Activated T-helper 17 cell treated with anti-CD3 and anti-CD28 coated beads, Interleukin-2, amount 50 U/mL, for 72 hours (primary cell): ENCODE measurements at regions not wholly inside any gene's neighbourhood (a gene's known extent, or its start where the extent isn't known, plus 50 kb on each side); places are given as distances from the start of the nearest gene placed in this dataset.

Source experiments
- ATAC-seq: fragments of 150-1000 bp; cut with Tn5 transposase; replicated peaks from 2 replicates; pipeline ENCODE4 v1.10.0; 2021; ENCODE audit warnings: mild to moderate bottlenecking, moderate library complexity
- H3K27ac Mint-ChIP-seq: one replicate; pipeline ENCODE4 v1.8.0; 2022; ENCODE audit warnings: mixed read lengths
- H3K27me3 Mint-ChIP-seq: one replicate; pipeline ENCODE4 v1.8.0; 2022; ENCODE audit warnings: mixed read lengths
- H3K36me3 Mint-ChIP-seq: one replicate; pipeline ENCODE4 v1.8.0; 2022; ENCODE audit warnings: low read depth, mild to moderate bottlenecking, mixed read lengths
- H3K4me1 Mint-ChIP-seq: one replicate; pipeline ENCODE4 v1.8.0; 2022; ENCODE audit warnings: mixed read lengths
- H3K4me3 Mint-ChIP-seq: one replicate; pipeline ENCODE4 v1.8.0; 2022; ENCODE audit warnings: mild to moderate bottlenecking, mixed read lengths
- H3K9me3 Mint-ChIP-seq: one replicate; pipeline ENCODE4 v1.8.0; 2022; ENCODE audit warnings: mixed read lengths

- Mint-ChIP-seq H3K4me1 (no peaks in the 10 kb centered on the region), H3K27me3 (peaks cover 15% of the 10 kb centered on the region), H3K36me3 (no peaks in the 10 kb centered on the region), H3K9me3 (no peaks in the 10 kb centered on the region), H3K27ac (no peak overlapping the region), H3K4me3 (no peak overlapping the region)
- ATAC-seq: no peak
Observed at GRCh38 chr5:160970605-160971191, 118.7 kb upstream of the ATP10B start.

DNA sequence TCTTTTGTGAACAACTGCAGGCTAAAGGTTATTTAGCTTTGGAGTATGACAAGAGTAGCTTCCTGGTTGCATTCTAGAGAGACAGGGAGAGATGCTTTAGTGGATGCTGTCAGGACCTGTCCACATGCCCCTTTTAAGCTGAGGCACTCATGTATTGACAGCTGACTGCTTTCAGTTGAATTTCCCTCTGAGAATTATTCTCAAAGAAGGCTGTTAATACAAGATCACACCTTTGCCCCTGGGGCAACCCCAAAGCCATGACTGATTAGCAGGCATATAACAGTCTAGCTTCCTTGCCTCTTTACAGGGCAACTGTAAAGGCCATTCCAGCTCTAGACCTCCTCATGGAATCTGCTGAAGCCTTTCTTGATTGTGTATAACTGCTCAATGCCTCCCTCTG is 117.6 kb upstream of the ATP10B start:
- H3K36me3 Mint-ChIP-seq: no peaks in the 10 kb centered on the region
- H3K4me3 Mint-ChIP-seq: no peak overlapping the region
- H3K27ac Mint-ChIP-seq: no peak overlapping the region
- ATAC-seq: no peak
- H3K27me3 Mint-ChIP-seq: peaks cover 16% of the 10 kb centered on the region
- H3K4me1 Mint-ChIP-seq: no peaks in the 10 kb centered on the region
- H3K9me3 Mint-ChIP-seq: no peaks in the 10 kb centered on the region

- peaks cover 14% of the 10 kb centered on the region for H3K27me3 Mint-ChIP-seq
- H3K27ac Mint-ChIP-seq: no peak overlapping the region
- H3K9me3 Mint-ChIP-seq: no peaks in the 10 kb centered on the region
- ATAC-seq: no peak
- no peaks in the 10 kb centered on the region for H3K4me1 Mint-ChIP-seq
- H3K36me3 Mint-ChIP-seq: no peaks in the 10 kb centered on the region
- no peak overlapping the region for H3K4me3 Mint-ChIP-seq
Observed at GRCh38 chr5:160968480-160968879, 116.5 kb upstream of the ATP10B start.

DNA sequence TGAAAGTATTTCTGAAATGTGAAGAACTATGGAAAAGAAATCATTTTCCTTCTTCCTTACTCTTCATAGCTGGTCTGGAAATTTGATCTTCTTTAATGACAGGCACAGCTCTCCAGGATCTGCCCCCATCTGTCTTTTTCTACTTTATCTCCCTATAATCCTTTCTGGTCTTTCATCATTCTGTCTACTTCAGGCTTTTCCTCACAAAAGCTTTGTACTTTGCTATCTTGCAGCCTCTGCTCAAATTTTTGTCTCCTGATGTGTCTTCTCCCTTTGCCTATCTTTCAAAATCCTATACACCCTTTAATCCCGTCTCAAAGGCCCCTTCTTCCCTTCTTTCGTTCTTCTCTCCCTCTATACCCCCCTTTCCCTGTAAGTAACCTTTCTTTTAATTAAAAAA is 114.9 kb upstream of the ATP10B start:
- H3K27me3 Mint-ChIP-seq: peaks cover 11% of the 10 kb centered on the region
- no peak overlapping the region for H3K27ac Mint-ChIP-seq
- H3K4me3 Mint-ChIP-seq: no peak overlapping the region
- H3K36me3 Mint-ChIP-seq: no peaks in the 10 kb centered on the region
- no peaks in the 10 kb centered on the region for H3K4me1 Mint-ChIP-seq
- no peak for ATAC-seq
- no peaks in the 10 kb centered on the region for H3K9me3 Mint-ChIP-seq

DNA sequence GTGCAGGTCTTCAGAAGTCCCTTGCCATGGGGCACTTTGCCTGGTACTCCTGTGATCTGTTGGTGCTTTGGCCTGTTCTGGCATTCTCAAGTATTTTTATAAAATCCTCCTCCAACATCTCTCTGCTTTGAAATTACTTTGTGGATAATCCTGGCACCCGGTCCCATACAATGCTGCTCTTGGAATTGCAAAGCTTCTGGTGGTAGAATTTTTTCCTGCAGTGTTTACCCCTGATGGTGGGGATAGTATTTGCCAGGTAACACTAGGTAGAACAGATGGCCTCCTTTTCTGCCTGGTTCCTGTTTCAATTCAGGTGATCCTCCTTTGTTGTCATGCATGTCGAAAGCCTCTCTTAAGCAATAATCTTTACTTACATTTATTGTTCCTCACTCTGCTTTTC is 109.8 kb upstream of the ATP10B start:
- H3K9me3 Mint-ChIP-seq: no peaks in the 10 kb centered on the region
- H3K36me3 Mint-ChIP-seq: no peaks in the 10 kb centered on the region
- H3K27me3 Mint-ChIP-seq: peaks cover 6% of the 10 kb centered on the region

GRCh38 chr5:160961038-160961437 is 109.0 kb upstream of the ATP10B start:
- no peaks in the 10 kb centered on the region for H3K9me3 Mint-ChIP-seq
- H3K36me3 Mint-ChIP-seq: no peaks in the 10 kb centered on the region
- no peak overlapping the region for H3K4me3 Mint-ChIP-seq
- H3K4me1 Mint-ChIP-seq: no peaks in the 10 kb centered on the region
- peaks cover 6% of the 10 kb centered on the region for H3K27me3 Mint-ChIP-seq
- no peak overlapping the region for H3K27ac Mint-ChIP-seq
- ATAC-seq: no peak

More for the DNA sequence above, 109.8 kb upstream of the ATP10B start:
- H3K4me1 Mint-ChIP-seq: no peaks in the 10 kb centered on the region
- no peak overlapping the region for H3K27ac Mint-ChIP-seq
- no peak for ATAC-seq
- no peak overlapping the region for H3K4me3 Mint-ChIP-seq

DNA sequence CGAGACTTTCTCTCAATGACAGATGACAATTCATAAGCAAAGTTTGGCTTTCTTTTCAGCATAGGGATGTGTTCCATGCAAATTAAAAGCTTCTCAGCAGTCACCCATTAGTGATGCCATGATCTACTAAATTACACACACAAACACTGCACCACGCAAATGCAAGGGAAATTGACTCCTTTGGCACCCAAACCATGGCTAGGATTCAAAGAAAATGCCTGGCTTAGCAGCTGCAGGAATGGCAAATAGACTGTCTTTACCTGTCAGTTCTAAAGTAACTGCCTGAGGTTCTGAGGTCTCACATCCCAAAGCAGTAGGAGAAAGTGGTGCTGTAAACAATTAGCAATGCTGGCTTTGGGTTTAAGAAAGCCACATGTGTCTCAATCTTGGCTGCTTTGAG is 108.6 kb upstream of the ATP10B start:
- Mint-ChIP-seq H3K9me3 (no peaks in the 10 kb centered on the region), H3K27ac (no peak overlapping the region), H3K36me3 (no peaks in the 10 kb centered on the region), H3K4me3 (no peak overlapping the region), H3K27me3 (peaks cover 6% of the 10 kb centered on the region), H3K4me1 (no peaks in the 10 kb centered on the region)
- no peak for ATAC-seq

DNA sequence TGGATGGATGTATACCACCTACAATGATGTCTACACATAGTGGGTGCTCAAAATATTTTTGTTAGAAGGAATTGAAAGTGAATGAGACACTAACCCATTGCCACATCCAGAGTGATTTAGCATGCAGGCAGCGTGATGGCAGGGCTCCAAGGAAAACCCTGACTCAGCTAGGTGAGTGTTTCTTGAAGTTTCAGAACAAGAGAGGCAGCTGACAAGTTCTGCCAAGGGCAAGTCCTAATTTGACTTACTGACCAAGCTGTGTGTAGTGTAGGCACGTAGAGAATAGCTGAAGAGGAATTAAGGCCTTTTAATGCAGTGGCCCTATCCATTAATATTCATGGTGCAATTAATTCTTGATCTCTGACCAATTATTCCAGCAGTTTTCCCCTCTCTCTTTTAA is 107.8 kb upstream of the ATP10B start:
- peak; percentile 40 for ATAC-seq
- H3K4me1 Mint-ChIP-seq: no peaks in the 10 kb centered on the region
- no peak overlapping the region for H3K27ac Mint-ChIP-seq
- peaks cover 3% of the 10 kb centered on the region for H3K27me3 Mint-ChIP-seq
- no peaks in the 10 kb centered on the region for H3K36me3 Mint-ChIP-seq
- no peak overlapping the region for H3K4me3 Mint-ChIP-seq
- H3K9me3 Mint-ChIP-seq: no peaks in the 10 kb centered on the region

GRCh38 chr5:160957312-160957861 is 105.4 kb upstream of the ATP10B start:
- H3K27ac Mint-ChIP-seq: no peak overlapping the region
- H3K4me1 Mint-ChIP-seq: no peaks in the 10 kb centered on the region
- H3K36me3 Mint-ChIP-seq: no peaks in the 10 kb centered on the region
- no peaks in the 10 kb centered on the region for H3K27me3 Mint-ChIP-seq
- H3K4me3 Mint-ChIP-seq: no peak overlapping the region
- ATAC-seq: peak; percentile 38
- H3K9me3 Mint-ChIP-seq: no peaks in the 10 kb centered on the region

- no peak overlapping the region for H3K4me3 Mint-ChIP-seq
- no peak for ATAC-seq
- no peaks in the 10 kb centered on the region for H3K4me1 Mint-ChIP-seq
- no peak overlapping the region for H3K27ac Mint-ChIP-seq
- H3K36me3 Mint-ChIP-seq: no peaks in the 10 kb centered on the region
- no peaks in the 10 kb centered on the region for H3K9me3 Mint-ChIP-seq
- no peaks in the 10 kb centered on the region for H3K27me3 Mint-ChIP-seq
Observed at GRCh38 chr5:160956051-160956450, 104.0 kb upstream of the ATP10B start.

GRCh38 chr5:160950311-160950710 is 98.3 kb upstream of the ATP10B start:
- Mint-ChIP-seq H3K27ac (no peak overlapping the region), H3K27me3 (peaks cover 4% of the 10 kb centered on the region), H3K36me3 (no peaks in the 10 kb centered on the region), H3K9me3 (no peaks in the 10 kb centered on the region), H3K4me1 (no peaks in the 10 kb centered on the region), H3K4me3 (no peak overlapping the region)
- ATAC-seq: no peak

GRCh38 chr5:160940725-160941124 is 88.7 kb upstream of the ATP10B start:
- no peak for ATAC-seq
- Mint-ChIP-seq H3K27me3 (peaks cover 2% of the 10 kb centered on the region), H3K4me1 (no peaks in the 10 kb centered on the region), H3K9me3 (peaks cover 4% of the 10 kb centered on the region), H3K36me3 (no peaks in the 10 kb centered on the region), H3K27ac (no peak overlapping the region), H3K4me3 (no peak overlapping the region)

- no peaks in the 10 kb centered on the region for H3K27me3 Mint-ChIP-seq
Observed at GRCh38 chr5:160938532-160938931, 86.5 kb upstream of the ATP10B start.

GRCh38 chr5:160937570-160937969 is 85.6 kb upstream of the ATP10B start:
- Mint-ChIP-seq H3K27me3 (no peaks in the 10 kb centered on the region), H3K36me3 (no peaks in the 10 kb centered on the region), H3K4me1 (no peaks in the 10 kb centered on the region), H3K9me3 (peaks cover 4% of the 10 kb centered on the region), H3K27ac (no peak overlapping the region), H3K4me3 (no peak overlapping the region)
- no peak for ATAC-seq

More at GRCh38 chr5:160938532-160938931, 86.5 kb upstream of the ATP10B start:
- Mint-ChIP-seq H3K36me3 (no peaks in the 10 kb centered on the region), H3K4me1 (no peaks in the 10 kb centered on the region), H3K4me3 (no peak overlapping the region), H3K27ac (no peak overlapping the region), H3K9me3 (peaks cover 4% of the 10 kb centered on the region)
- ATAC-seq: no peak

DNA sequence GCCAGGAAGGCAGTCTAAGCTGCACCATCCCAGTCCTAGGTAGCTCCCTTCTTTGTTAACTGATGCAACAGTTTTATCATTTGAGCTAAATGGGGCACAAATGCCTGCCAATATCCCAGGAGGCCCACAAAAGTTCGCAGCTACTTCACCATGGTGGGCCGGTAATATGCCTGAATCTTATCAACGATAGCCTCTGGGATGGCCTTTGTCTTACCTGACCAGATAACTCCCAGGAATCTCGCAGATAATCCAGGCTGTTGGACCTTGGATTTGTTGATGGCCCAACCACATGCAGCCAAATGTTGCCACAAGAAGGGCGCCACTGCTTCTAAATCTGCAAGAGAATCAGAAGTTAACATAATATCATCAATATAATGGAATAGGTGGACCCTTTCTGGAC is 83.8 kb upstream of the ATP10B start:
- ATAC-seq: no peak
- Mint-ChIP-seq H3K4me3 (no peak overlapping the region), H3K9me3 (peaks cover 4% of the 10 kb centered on the region), H3K36me3 (no peaks in the 10 kb centered on the region), H3K27me3 (no peaks in the 10 kb centered on the region), H3K4me1 (no peaks in the 10 kb centered on the region), H3K27ac (no peak overlapping the region)

GRCh38 chr5:160931283-160931682 is 79.3 kb upstream of the ATP10B start:
- ATAC-seq: no peak
- no peaks in the 10 kb centered on the region for H3K9me3 Mint-ChIP-seq
- no peaks in the 10 kb centered on the region for H3K27me3 Mint-ChIP-seq
- no peak overlapping the region for H3K27ac Mint-ChIP-seq
- H3K4me3 Mint-ChIP-seq: no peak overlapping the region
- H3K4me1 Mint-ChIP-seq: no peaks in the 10 kb centered on the region
- no peaks in the 10 kb centered on the region for H3K36me3 Mint-ChIP-seq
